Endothelial cell of umbilical vein (primary cell): ENCODE measurements at regions not wholly inside any gene's neighbourhood (a gene's known extent, or its start where the extent isn't known, plus 50 kb on each side); places are given as distances from the start of the nearest gene placed in this dataset.

Experiments used
- BruUV-seq: library from RNA; stranded (reverse); fragments of 400-500 nt; replicated peaks from 2 replicates; lab custom pipeline; 2021; lab: Mats Ljungman, UMichigan
- CTCF ChIA-PET: fragments of 300-600, 350-600 bp; sonication (Branson Sonifier 250); formaldehyde crosslinking; loops from one replicate; lab custom pipeline; 2021; ENCODE audit warnings: antibody characterized with exemption, inconsistent platforms; lab: Charles Lee
- POLR2A ChIA-PET: fragments of 300-600, 350-600 bp; sonication (Branson Sonifier 250); formaldehyde crosslinking; loops from one replicate; lab custom pipeline; 2021; ENCODE audit warnings: antibody characterized with exemption, inconsistent platforms; lab: Charles Lee
- DNase-seq: peaks from one replicate; pipeline ENCODE4 v3.0.0-alpha.2; 2011; ENCODE audit warnings: low read depth, low spot score
- FAIRE-seq: peaks from 2 replicates; lab custom pipeline; 2011; peaks lifted over from hg19 to GRCh38; lab: Jason Lieb, UNC
- H2AFZ ChIP-seq: 2 replicates; pipeline ENCODE4 v1.6.0; 2012; ENCODE audit warnings: low read depth, low read length, control low read depth, inconsistent platforms
- H3K27ac ChIP-seq: 2 replicates; pipeline ENCODE4 v1.5.1; 2011; ENCODE audit warnings: low read depth, mild to moderate bottlenecking, control low read depth, low read length, moderate library complexity; ENCODE audit not compliant: insufficient read depth
- H3K27me3 ChIP-seq, 2 experiments: 2 replicates each; pipeline versions ENCODE4 v1.6.0 to v1.6.1; 2011; ENCODE audit warnings: low read length in 2 of 2, mixed read lengths in 1 of 2; ENCODE audit not compliant: control insufficient read depth in 2 of 2, insufficient read depth in 2 of 2
- H3K36me3 ChIP-seq, 2 experiments: 2 replicates in 1 of 2; 3 replicates in 1 of 2; pipeline ENCODE4 v1.5.1; 2011; ENCODE audit warnings: low read length in 2 of 2, mild to moderate bottlenecking in 1 of 2, moderate library complexity in 1 of 2; ENCODE audit not compliant: control insufficient read depth in 2 of 2, insufficient read depth in 2 of 2; ENCODE audit errors: extremely low read depth in 1 of 2
- H3K4me1 ChIP-seq: 3 replicates; pipeline ENCODE4 v1.5.1; 2011; ENCODE audit warnings: mild to moderate bottlenecking, low read length; ENCODE audit not compliant: control insufficient read depth, insufficient read depth; ENCODE audit errors: extremely low read depth
- H3K4me2 ChIP-seq: 2 replicates; pipeline ENCODE4 v1.6.1; 2011; ENCODE audit warnings: low read length, control low read depth, mixed read lengths; ENCODE audit not compliant: insufficient read depth
- H3K4me3 ChIP-seq, 3 experiments: fragments of 200-600 bp in 1 of 3; sonication (generic), shearing (Covaris generic) in 1 of 3; replicated peaks in 1 of 3; 2 replicates each; pipeline ENCODE4 v1.5.1; 2011 to 2016; ENCODE audit warnings: control low read depth in 3 of 3, low read length in 3 of 3, mild to moderate bottlenecking in 2 of 3, inconsistent platforms in 1 of 3, low read depth in 1 of 3, moderate library complexity in 1 of 3; ENCODE audit not compliant: insufficient read depth in 1 of 3
- H3K79me2 ChIP-seq: 2 replicates; pipeline ENCODE4 v1.6.0; 2012; ENCODE audit warnings: low read length, inconsistent platforms; ENCODE audit not compliant: control insufficient read depth, insufficient read depth
- H3K9ac ChIP-seq: replicated peaks from 2 replicates; pipeline ENCODE3; 2011; ENCODE audit warnings: low read length, control low read depth; ENCODE audit not compliant: insufficient read depth; ENCODE audit errors: extremely low read depth
- H3K9me1 ChIP-seq: replicated peaks from 3 replicates; pipeline ENCODE4 v1.6.0; 2011; ENCODE audit warnings: mild to moderate bottlenecking, low read length; ENCODE audit not compliant: control insufficient read depth, insufficient read depth; ENCODE audit errors: extremely low read depth
- H3K9me3 ChIP-seq: replicated peaks from 2 replicates; pipeline ENCODE4 v1.5.1; 2012; ENCODE audit warnings: low read length, inconsistent platforms; ENCODE audit not compliant: control insufficient read depth, insufficient read depth
- H4K20me1 ChIP-seq: replicated peaks from 2 replicates; pipeline ENCODE3; 2011; ENCODE audit warnings: mild to moderate bottlenecking, low read length; ENCODE audit not compliant: control insufficient read depth, insufficient read depth; ENCODE audit errors: extremely low read depth
- CTCF ChIP-seq, 2 donors: IDR thresholded peaks; 1 replicate in 1 of 2; 2 replicates in 1 of 2; pipeline ENCODE4 v1.5.1; 2011; ENCODE audit warnings: low read length in 2 of 2, mild to moderate bottlenecking in 2 of 2, moderate library complexity in 2 of 2, control low read depth in 1 of 2, inconsistent platforms in 1 of 2, low read depth in 1 of 2; ENCODE audit not compliant: insufficient read depth in 1 of 2; ENCODE audit errors: extremely low read depth in 1 of 2
- EZH2 ChIP-seq: IDR thresholded peaks from 2 replicates; pipeline ENCODE4 v1.6.1; 2012; ENCODE audit warnings: borderline replicate concordance, low read depth, mild to moderate bottlenecking, moderate library complexity, low read length, inconsistent platforms; ENCODE audit not compliant: severe bottlenecking
- FOS ChIP-seq: IDR thresholded peaks from 2 replicates; pipeline ENCODE4 v1.6.1; 2011; ENCODE audit warnings: mild to moderate bottlenecking, low read length, moderate library complexity, borderline replicate concordance; ENCODE audit not compliant: insufficient read depth
- GATA2 ChIP-seq: IDR thresholded peaks from 2 replicates; pipeline ENCODE4 v1.7.0; 2011; ENCODE audit warnings: low read depth, mild to moderate bottlenecking, moderate library complexity, mixed read lengths, low read length; ENCODE audit not compliant: insufficient read length, insufficient read depth
- JUN ChIP-seq: IDR thresholded peaks from 2 replicates; pipeline ENCODE4 v1.6.1; 2011; ENCODE audit warnings: borderline replicate concordance, low read depth; ENCODE audit not compliant: insufficient read length, insufficient read depth
- MAX ChIP-seq: IDR thresholded peaks from 2 replicates; pipeline ENCODE4 v1.6.1; 2011; ENCODE audit not compliant: insufficient read depth, insufficient read length
- MYC ChIP-seq: IDR thresholded peaks from one replicate; pipeline ENCODE4 v1.6.1; 2011; ENCODE audit warnings: mild to moderate bottlenecking, low read depth, low read length
- POLR2A ChIP-seq: IDR thresholded peaks from 2 replicates; pipeline ENCODE4 v1.6.1; 2012; ENCODE audit warnings: low read depth, mild to moderate bottlenecking, control low read depth, low read length
- POLR2AphosphoS5 ChIP-seq: IDR thresholded peaks from 2 replicates; pipeline ENCODE4 v1.6.1; 2012; ENCODE audit warnings: low read depth, mild to moderate bottlenecking, control low read depth, low read length, moderate library complexity; ENCODE audit not compliant: insufficient read depth
- dilution Hi-C: fragments of 300-500 bp; cut with MboI; formaldehyde crosslinking; loops from one replicate; pipeline ENCODE4 v1.15.0; 2019; ENCODE audit warnings: low sequenced_read_pairs; ENCODE audit not compliant: extremely low pct_ligation_motif_present
- intact Hi-C: fragments of 100-400 bp; cut with micrococcal nuclease; formaldehyde crosslinking; loops from one replicate; pipeline ENCODE4 v1.10.0; 2022

- TF ChIP-seq FOS (no peak), GATA2 (no peak), JUN (no peak), POLR2AphosphoS5 (no peak), POLR2A (no peak), CTCF (IDR thresholded peaks at IDR 0.05; ENCODE audit: extremely low read depth in 1 of 2, insufficient read depth in 1 of 2, low read depth in 1 of 2, low read length in 2 of 2) (no peak), EZH2 (no peak), MAX (no peak), MYC (no peak)
- no TSS peak for BruUV-seq
- Histone ChIP-seq H3K4me2 (no peak overlapping the region), H4K20me1 (no peaks in the 10 kb centered on the region), H3K79me2 (no peaks in the 10 kb centered on the region), H3K9ac (no peak overlapping the region), H2AFZ (no peak overlapping the region), H3K27me3 (no peaks in the 10 kb centered on the region), H3K36me3 (no peaks in the 10 kb centered on the region), H3K27ac (no peak overlapping the region), H3K4me1 (no peaks in the 10 kb centered on the region), H3K4me3 (no peak overlapping the region), H3K9me3 (peaks cover 21% of the 10 kb centered on the region), H3K9me1 (no peaks in the 10 kb centered on the region)
- intact Hi-C loops (no loop called here), dilution Hi-C loops (no loop called here)
- DNase-seq (no peak), FAIRE-seq (no peak)
- CTCF ChIA-PET, result no interaction called here
- POLR2A ChIA-PET, result no interaction called here
Observed at GRCh38 chr22:48275412-48275811, 1513.0 kb downstream of the TBC1D22A start.
